ENCODE measurements at regions not wholly inside any gene's neighbourhood (a gene's known extent, or its start where the extent isn't known, plus 50 kb on each side); places are given as distances from the start of the nearest gene placed in this dataset.

DNA sequence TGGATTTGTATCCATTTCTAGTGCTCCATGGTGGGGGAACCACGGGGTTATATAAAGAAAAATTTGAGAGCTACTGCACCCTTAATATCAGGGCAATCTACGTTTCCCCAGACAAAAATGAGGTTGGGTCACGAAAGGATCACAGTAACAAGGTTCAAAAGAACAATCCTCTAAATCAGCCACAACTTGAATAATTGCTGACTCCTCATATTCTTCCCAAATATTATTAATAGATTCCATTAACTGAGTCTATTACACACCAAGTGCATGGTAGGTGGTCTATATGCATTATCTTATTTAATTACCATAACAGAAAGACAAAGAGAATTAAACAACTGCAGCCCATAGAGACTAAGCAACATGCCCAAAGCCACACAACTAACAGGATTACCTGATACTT, 438.2 kb downstream of the ETNK1 start:
- TF ChIP-seq, protein P1, sequence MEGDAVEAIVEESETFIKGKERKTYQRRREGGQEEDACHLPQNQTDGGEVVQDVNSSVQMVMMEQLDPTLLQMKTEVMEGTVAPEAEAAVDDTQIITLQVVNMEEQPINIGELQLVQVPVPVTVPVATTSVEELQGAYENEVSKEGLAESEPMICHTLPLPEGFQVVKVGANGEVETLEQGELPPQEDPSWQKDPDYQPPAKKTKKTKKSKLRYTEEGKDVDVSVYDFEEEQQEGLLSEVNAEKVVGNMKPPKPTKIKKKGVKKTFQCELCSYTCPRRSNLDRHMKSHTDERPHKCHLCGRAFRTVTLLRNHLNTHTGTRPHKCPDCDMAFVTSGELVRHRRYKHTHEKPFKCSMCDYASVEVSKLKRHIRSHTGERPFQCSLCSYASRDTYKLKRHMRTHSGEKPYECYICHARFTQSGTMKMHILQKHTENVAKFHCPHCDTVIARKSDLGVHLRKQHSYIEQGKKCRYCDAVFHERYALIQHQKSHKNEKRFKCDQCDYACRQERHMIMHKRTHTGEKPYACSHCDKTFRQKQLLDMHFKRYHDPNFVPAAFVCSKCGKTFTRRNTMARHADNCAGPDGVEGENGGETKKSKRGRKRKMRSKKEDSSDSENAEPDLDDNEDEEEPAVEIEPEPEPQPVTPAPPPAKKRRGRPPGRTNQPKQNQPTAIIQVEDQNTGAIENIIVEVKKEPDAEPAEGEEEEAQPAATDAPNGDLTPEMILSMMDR (IDR thresholded peaks at IDR 0.05; ENCODE audit: low read depth, low read length, poor library complexity, severe bottlenecking), result no peak
- TF ChIP-seq EZH2phosphoT487 (IDR thresholded peaks at IDR 0.05; ENCODE audit: borderline replicate concordance, low read length), result no peak
